Stomach (tissue), 4 donors: ENCODE measurements at regions not wholly inside any gene's neighbourhood (a gene's known extent, or its start where the extent isn't known, plus 50 kb on each side); places are given as distances from the start of the nearest gene placed in this dataset.
"Not testable (repeated sequence)": the region's sequence is repeated elsewhere in the genome, so short reads cannot be mapped to it uniquely, and the experiment has no call there.

Experiments
- CTCF ChIP-seq, 7 experiments: fragments of 450-650 bp in 4 of 7; fragments of 200-600 bp in 3 of 7; sonication (generic) in 3 of 7; IDR thresholded peaks; one replicate each; pipeline ENCODE4 v1.5.1; 2016 to 2019; ENCODE audit warnings: antibody characterized with exemption in 7 of 7, control low read depth in 2 of 7, mild to moderate bottlenecking in 1 of 7
- EP300 ChIP-seq: sonication (generic); formaldehyde crosslinking; IDR thresholded peaks from one replicate; pipeline ENCODE4 v1.6.1; 2017; ENCODE audit warnings: antibody characterized with exemption
- POLR2A ChIP-seq, 4 donors: fragments of 450-650 bp; IDR thresholded peaks; one replicate each; pipeline ENCODE4 v1.6.1; 2016; ENCODE audit warnings: antibody characterized with exemption in 4 of 4, control low read depth in 2 of 4, mild to moderate bottlenecking in 1 of 4, moderate library complexity in 1 of 4
- POLR2AphosphoS5 ChIP-seq, 3 donors: sonication (generic); formaldehyde crosslinking; IDR thresholded peaks; one replicate each; pipeline ENCODE4 v1.6.1; 2016; ENCODE audit warnings: antibody characterized with exemption in 3 of 3

GRCh38 chr10:18951072-18951823 is 97.4 kb upstream of the MALRD1 start:
- TF ChIP-seq POLR2A (IDR thresholded peaks at IDR 0.05); EP300; CTCF (IDR thresholded peaks at IDR 0.05); POLR2AphosphoS5 (IDR thresholded peaks at IDR 0.05): not testable (repeated sequence)
